Endometrium (tissue), 2 donors: ENCODE measurements at regions not wholly inside any gene's neighbourhood (a gene's known extent, or its start where the extent isn't known, plus 50 kb on each side); places are given as distances from the start of the nearest gene placed in this dataset.
"Not testable (repeated sequence)": the region's sequence is repeated elsewhere in the genome, so short reads cannot be mapped to it uniquely, and the experiment has no call there.

ENCODE experiments used
- FAIRE-seq: peaks from 2 replicates; lab custom pipeline; 2012; peaks lifted over from hg19 to GRCh38; lab: Jason Lieb, UNC
- donor health status: control.
- donor health status: control.

DNA sequence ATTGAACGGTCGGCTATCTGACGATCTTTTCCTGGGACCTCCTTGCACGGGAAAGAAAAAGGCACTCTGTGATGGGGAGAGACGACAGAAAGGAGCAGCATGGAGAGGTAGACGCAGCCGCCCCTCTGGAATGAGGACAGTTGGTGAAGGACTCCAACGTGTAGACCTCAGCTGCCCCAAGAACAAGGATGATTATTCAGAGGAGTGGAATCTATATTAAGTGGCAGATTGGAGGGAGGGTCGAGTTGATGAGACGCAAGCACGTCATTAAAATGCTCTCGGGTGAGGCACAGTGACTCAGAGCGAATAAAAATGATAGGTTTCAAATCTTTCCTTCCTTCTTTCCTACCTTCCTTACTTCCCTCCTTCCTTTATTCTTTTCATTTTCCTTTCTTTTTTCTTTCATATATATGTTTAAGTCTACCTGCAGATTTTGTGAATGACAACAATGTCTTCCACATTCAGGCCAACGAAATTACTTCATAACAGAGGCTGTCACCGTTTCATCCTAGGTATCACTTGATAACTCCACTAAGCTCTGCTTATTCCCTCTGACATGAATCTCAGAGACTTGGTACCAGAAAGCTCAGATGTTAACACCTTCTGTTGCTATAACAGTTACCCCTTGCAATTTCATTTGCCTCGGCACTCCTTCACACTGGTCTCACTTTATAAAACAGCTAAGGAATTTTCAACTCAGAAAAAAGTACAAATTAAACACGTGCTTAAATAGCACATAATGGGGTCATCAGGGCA lies 110.0 kb upstream of the PPARGC1A start:
- FAIRE-seq = no peak

DNA sequence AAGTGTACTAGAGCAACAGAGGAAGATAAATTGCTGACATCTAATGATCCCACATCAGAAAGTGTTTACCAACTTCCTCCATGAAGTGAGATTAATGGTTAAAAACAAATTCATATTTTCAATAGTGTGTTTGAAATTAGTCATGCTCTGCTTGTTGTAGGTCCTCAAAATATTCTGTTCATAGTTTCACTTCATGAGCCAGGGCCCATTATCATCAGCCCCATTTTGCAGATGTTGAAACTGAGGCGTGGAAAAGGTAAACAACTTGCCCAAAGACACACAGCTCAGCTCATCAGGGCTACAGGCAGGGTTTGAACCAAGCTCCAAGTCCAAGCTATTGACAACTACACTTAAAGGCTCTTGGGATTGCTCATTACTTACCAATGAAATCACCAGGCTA lies 103.5 kb upstream of the PPARGC1A start:
- no peak for FAIRE-seq

DNA sequence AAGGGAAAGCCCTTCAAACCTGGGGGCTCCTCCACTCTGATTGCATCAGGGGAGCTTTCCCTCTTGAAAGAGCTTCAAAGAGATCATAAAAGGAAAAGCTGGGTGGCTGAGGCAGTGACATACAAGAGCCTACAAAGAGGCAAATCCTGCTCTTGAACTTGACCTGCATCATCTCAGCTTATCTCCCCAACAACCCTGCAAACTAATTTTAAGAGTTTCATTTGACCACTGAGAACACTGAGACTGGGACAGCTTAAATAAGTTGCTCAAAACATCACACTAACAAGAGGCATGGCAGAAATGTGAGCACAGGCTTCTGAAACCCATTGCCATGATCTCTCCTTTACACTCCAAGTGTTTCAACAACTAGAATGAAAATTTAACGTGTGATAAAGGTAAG lies 101.6 kb upstream of the PPARGC1A start:
- no peak for FAIRE-seq

DNA sequence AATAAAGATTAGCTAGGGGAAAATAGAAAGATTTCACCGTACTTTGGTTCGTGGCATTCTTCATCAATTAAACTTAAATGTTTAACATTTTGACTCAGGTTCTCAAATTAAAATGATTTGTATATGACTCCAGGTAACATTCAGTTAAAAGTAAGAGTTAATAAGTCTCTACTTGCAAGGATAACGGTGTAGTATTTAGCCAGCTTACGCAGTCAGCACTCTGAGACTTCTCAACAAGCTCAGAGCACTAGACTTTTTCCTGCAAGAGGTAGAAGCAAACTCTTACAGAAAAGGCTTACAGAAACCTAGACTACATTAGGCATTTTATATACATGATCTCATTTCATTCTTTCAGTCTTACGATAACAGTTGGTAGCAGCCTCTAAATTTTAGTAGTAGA lies 96.4 kb upstream of the PPARGC1A start:
- FAIRE-seq = no peak

DNA sequence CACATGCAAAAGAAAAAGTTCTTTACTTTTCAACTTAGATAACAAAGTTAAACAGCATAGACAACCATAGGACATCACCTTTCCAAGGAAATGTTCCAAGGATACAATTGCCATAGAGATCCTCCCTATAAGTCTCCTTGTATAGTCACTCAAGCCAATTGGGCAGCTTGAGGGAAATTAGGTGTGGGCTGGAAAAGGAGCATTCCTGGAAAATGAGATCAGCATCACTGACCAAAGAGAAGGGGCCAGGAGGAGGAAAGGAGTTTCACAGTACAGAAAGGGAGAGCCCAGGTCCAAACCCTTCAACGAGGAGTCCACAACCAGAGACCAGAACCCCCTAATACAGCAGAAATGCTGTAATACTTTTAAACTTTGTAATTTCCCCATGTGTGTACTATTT lies 91.5 kb upstream of the PPARGC1A start:
- no peak for FAIRE-seq

DNA sequence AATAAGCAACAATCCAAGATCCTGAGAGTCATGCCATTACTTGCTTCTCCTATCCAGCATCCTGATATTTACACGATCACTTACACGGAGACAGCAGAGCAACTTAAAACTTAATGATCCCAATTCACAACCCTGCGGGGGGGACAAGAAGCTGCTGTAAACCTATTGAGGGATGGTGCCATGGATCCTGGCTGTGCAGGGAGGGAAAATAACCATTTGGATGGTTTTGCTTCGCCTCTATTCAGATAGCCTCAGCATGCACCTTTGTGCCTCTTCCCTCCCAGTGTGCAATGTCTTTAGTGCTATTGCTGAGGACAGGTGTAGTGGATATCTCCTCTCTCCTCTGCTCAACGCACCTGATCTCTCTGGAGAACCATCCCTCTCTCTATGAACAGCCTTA lies 89.7 kb upstream of the PPARGC1A start:
- no peak for FAIRE-seq

DNA sequence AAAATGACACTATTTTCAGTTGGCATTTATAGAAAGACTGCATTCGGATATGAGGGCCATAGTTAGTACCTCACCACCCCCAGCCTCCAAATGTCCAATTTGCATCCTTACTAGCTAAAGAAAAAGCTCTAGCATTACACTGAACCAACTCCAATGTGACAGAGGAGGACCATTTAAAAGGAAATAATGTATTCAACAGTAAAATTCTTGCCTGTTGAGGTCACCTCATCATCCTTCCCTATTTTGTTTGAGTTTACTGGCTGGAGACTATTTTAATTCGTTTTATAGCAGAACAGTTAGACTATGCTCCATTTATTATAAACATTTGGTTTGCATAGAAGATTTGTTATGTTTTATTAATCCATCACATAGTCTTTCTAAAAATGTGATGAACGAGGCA lies 88.2 kb upstream of the PPARGC1A start:
- no peak for FAIRE-seq

DNA sequence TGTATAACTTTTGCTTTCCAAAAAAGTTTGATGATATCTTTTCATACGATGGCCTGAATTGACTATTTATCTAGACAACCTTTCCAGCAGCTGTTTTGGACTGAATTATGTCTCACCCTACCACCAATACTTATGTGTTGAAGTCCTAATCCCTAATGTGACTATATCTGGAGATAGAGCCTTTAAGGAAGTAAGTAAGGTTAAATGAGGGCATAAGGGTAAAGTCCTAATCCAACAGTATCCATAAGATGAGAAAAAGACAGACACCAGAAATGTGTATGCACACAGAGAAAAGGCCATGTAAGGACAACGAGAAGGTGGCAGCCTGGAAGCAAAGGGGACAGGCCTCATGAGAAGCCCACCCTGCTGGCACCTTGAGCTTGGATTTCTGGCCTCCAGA lies 86.6 kb upstream of the PPARGC1A start:
- FAIRE-seq = no peak

DNA sequence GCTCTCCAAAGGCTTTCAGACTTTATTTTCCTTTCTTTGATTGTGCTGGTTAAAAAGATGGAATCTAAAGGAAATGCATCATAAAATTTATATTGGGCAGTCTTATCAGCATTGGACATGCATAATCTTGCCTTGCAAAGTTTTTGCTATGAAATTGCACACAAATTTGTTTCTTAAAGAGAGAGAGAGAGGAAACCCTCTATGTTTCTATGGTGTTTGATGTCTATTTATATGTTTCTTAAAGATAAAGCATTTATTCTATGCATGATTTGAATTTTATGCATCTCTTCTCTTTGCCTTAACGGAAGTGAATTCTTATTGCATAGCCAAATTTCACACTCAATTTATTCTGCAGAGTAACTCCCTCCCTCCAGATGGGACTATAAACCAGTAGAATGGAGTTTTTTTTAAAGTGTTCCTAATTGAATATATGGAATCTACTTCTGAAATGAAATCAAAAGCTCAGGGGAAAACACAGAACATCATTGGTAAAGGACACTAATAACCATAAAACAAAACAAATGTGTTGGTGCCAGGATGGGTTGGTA lies 83.5 kb upstream of the PPARGC1A start:
- FAIRE-seq = no peak

DNA sequence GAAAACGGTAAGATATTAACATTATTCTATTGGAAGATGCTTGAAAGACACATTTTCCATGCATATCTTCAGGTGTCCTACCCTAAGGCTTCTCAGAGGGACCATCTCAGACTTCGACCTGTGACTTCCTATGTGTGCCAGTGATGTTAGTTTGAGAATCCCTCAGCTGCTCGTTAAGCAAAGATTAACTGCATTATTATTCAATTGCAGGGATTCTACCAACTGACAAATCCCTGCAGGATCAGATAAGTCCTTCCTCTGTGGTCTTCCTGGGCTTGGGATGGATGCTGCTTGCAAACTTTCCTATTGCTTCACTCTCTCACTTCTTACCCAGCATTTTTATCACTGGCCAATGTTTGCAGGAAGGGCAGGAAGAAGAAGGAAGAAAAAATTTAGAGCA lies 83.0 kb upstream of the PPARGC1A start:
- no peak for FAIRE-seq

DNA sequence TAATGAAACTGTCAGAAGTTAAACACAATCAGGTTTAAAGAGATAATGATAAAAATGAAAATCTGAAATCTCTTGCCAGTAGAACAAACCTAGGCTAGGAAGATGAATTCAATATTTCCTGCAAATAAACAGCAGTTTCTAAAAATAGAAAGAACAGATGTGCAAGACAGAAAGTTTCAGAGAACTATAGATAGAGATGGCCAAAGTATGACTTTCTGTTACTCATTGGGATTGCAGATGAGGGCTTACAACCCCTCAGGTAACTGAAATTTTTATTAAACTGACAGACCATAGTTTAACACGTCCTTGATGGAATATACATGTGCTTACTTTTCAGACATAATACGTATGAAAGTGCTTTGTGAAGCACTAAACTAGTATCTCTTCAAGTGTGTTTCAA lies 82.3 kb upstream of the PPARGC1A start:
- no peak for FAIRE-seq

DNA sequence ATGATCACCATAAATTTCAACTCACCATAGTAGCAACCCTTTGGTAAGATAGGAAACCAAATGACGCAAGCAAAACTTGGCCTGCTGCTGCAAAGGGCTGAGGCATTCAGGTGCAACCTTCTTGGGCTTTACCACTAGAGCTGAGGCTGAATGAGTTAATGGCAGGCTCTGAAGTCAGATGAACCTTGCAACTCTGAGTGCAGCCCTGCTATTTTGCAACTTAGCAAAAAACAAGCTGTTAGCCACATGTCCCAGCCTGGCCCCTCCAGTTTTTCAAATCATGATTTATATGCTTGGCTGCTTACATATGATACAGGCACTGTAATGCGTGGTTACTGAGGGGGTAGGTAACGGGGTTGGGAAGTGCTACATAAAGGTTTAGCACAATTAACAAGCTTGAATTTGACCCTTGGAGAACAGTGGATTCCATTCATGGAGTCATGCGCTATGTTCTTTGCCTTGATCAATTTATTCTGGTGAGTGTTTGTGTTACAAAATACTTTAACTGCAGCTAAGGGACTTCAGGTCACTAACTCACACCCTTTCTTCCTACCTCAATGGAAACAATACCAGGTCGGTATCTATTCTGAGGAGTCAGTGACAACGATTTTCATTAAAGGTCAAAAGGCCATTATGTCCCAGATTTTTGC lies 80.5 kb upstream of the PPARGC1A start:
- FAIRE-seq = no peak

DNA sequence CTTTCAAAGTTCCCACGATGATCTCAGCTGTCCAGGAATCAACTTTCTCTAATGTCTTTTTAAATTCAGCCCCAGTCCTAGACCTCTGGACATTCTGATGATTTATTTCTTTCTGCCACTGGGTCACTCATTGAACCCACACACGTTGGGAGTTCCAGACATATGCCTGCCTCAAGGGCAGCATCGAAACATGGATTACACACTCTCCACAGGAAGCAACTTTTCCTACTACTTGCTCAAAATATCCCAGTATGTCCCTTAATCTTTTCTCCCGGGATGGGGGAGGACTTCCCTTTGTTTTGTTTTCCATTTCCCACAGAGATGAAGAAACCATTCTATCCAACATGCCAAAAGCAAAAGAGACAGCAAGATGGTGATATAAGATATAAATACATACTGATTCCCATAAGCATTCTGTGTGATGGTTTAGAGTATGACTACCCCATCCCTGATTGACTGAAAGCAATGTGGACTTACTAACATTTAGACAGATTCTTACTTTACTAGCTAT lies 79.8 kb upstream of the PPARGC1A start:
- no peak for FAIRE-seq

DNA sequence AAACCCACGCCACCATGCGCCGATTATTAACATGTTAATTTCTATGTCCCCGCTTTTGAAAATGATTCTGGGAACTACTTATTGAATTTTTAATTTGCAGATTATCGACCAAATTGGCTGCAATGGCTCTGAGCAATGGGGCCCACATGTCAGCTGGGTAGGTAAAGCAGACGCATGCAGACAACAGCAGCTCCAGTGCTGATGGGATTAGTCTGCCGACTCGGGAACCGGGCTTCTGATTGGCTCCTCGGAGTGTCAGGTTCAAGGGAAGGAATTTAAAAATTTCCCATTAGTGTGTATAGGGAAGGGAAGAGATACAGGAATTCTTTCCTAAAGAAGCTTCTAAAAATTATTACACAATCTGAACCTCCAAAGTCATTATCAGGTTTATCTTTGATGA lies 77.4 kb upstream of the PPARGC1A start:
- no peak for FAIRE-seq

DNA sequence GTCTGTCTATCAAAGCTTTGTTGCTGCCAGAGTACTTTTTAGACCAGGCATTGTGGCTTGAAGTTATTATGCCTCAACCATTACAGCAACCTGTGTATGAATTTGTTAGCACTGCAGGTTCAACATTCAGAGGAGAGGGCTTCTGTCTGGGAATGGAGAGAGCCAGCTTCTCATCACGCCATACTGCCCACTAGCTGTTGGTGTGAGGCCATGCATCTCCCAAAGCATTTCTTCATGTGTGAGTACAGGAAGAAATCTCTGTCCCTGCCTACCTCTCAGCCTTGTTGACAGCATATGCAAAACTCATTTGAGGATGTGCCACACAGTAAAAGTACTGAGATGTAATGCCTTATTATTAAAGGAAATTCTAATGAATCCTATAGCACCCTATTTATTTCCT lies 76.9 kb upstream of the PPARGC1A start:
- FAIRE-seq = no peak

DNA sequence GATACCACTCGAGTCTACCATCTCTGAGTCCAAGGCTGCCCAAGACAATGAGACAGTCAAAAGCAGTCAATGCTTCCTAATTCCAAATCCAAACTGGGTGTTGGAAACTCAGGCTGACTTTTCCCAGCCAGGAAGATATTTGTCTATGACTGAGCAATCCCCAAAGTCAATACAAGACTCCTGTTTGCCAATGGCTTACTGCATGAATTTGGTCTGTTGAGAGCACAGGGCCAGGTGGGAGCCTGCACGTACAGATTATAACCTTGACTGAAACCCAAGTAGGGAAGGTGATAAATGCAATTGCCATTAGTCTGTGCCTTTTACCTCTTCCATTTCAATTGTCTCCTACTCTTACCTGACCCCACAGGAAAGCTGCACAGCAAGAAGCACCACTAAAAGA lies 72.6 kb upstream of the PPARGC1A start:
- FAIRE-seq = no peak

DNA sequence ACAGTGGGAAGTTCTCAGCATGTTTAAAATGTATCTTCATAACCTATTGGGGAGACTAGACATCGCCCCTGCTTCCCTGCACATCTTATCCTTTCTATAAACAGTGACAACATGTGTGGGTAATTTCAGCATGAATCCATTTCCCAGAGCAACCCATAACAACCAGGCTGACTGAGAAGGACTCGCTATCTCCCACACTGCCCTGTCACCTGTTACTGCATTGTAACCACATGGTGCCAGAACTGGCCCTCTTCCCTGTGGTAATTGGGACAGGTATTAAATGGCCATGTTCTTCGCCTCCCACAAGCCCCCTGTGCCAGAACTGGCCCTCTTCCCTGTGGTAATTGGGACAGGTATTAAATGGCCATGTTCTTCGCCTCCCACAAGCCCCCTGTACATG lies 71.5 kb upstream of the PPARGC1A start:
- not testable (repeated sequence) for FAIRE-seq

DNA sequence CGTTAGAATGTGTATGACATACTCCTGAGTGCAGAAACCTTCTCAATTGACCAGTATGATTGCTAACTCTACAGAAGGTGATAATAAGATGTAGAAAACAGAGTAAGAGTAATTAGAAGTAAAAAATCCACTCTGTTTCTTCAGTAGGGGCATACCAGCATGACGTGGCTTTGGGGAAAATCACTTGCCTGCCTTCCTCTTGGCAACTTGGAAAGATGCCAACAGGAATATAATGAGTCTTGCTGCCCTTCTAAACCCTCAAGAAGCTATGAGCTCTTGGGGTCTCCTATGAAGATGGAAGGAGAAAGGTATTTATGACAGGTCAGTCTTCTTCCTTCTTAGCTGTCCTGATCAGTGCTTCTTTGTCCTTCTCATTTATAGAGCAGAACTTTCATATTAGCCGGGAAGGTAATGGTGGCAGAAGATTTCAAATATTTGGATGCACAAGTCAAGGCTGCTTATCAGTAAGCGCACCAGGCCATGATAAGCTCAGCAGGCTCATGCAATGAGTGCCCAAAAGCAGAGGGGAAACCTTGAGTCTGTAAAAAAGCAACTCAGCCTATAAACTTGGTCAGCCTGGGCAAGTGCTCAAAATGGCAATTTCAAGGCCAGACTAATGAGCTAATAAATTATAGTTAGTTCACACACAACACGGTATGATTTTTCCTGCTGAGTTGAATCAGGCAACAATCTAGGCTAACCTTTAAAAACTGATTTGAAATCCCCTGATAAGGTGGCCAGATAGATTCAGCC lies 69.7 kb upstream of the PPARGC1A start:
- FAIRE-seq = no peak

DNA sequence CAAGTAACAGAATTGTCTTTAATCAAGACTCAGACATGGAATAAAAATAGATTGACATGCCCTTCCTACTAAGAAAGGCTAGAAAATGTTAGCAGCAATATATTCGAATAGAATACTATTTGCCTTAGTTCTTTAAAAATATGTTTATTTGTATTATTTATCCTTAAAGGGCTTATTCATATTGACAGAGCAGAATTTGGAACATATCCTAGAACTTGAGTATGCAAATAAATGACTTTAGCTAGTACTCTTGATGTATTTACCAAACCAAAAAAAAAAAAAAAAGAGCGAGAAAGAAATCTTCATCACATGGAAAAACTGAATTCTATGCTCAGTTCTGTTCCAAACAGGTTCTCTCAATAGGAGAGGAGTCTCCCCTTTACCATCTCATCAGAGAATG lies 68.9 kb upstream of the PPARGC1A start:
- FAIRE-seq = no peak

DNA sequence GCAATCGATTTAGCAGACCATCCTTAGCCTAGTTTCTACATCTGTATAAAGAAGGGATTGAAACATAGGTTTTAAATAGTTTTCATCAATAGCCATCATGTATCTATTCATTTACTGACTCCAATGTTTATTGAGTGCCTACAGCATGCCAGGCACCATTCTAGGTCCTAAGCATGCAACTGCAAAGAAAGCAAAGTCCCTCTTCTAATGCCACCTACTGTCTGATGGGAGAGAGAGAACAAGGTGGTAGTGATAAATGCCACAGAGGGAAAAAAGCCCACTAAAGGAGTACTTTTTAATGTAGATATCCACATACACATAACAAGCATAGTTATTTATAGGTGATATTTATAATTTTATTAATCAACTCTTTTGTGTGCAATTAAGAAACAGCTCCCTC lies 67.6 kb upstream of the PPARGC1A start:
- no peak for FAIRE-seq

DNA sequence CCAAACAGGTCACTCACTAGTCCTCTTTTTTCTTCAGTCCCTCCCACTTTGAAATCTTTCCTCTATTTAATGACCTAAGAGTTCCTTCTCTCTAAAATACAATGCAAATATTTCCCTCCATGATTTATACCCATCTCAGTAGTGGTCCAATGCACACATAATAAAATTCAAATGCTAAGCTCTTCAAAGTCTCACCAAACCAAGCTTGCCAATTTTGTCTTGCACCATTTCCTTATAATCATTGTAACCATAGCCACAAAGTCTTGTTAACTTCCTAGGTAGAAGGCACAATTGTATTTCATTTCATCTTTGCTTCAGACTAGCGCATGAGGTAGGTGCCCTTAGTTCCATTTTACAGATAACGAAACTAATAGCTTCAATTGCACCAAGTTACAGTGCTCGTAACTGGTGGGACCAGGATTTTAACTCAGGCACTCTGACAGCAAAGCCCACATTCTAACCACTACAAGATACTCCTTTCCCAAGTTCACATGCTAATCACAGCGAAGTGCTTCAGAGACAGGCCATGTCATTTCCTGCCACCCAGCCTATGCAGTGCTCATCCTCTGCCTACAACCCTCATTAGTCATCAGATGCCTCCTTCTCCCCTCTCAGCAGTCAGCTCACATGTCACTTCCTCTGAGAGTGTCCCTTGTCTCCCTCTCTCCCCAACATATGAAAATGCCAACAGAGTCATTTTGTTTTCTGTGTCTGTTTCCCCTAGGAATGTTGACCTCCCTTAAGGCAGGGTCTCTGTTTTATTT lies 66.9 kb upstream of the PPARGC1A start:
- FAIRE-seq = no peak

DNA sequence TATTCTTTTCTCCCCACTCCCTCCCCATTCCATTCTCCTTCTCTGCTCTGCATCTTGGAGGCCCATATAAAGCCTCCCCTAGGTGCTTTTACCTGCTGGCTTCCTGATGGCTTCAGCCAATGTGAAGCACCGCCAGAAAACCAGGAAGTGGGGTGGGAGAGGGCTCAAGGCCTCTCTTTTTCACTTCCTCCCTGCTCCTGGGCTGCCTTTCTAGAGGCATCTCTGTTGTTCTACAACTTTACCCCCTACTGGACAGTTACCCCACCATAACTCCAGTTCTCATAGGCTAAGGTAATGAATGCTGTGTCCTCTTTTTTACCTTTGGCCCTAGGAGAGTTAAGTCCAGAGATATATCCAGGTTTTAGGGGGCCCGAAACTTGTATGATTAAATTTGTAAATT lies 62.4 kb upstream of the PPARGC1A start:
- no peak for FAIRE-seq
